Caco-2 (cell line): ENCODE measurements at regions not wholly inside any gene's neighbourhood (a gene's known extent, or its start where the extent isn't known, plus 50 kb on each side); places are given as distances from the start of the nearest gene placed in this dataset.

Experiments used
- BruUV-seq: library from RNA; stranded (reverse); fragments of 400-500 nt; replicated peaks from 2 replicates; lab custom pipeline; 2021; lab: Mats Ljungman, UMichigan
- CTCF ChIA-PET: fragments of 300-600 bp; sonication (Branson Sonifier 250); formaldehyde crosslinking; loops from one replicate; lab custom pipeline; 2022; ENCODE audit warnings: antibody characterized with exemption; lab: Charles Lee
- POLR2A ChIA-PET: fragments of 300-600 bp; sonication (Branson Sonifier 250); formaldehyde crosslinking; loops from one replicate; lab custom pipeline; 2022; ENCODE audit warnings: antibody characterized with exemption; lab: Charles Lee
- DNase-seq, 2 experiments: peaks; one replicate each; pipeline versions ENCODE4 v3.0.0 to v3.0.0-alpha.2; 2020 to 2022
- H3K27me3 ChIP-seq: replicated peaks from 2 replicates; pipeline ENCODE4 v1.6.0; 2011; ENCODE audit warnings: low read length; ENCODE audit not compliant: control insufficient read depth, insufficient read depth
- H3K36me3 ChIP-seq: 2 replicates; pipeline ENCODE4 v1.5.1; 2011; ENCODE audit warnings: low read length; ENCODE audit not compliant: control insufficient read depth, insufficient read depth
- H3K4me1 ChIP-seq: fragments of 250-450 bp; sonication (Bioruptor Pico); 2 replicates; pipeline ENCODE4 v1.5.1; 2020; ENCODE audit warnings: mild to moderate bottlenecking
- H3K4me3 ChIP-seq: 2 replicates; pipeline ENCODE4 v1.5.1; 2011; ENCODE audit warnings: low read depth, mild to moderate bottlenecking, control low read depth, low read length
- H3K9me3 ChIP-seq: fragments of 250-450 bp; sonication (Bioruptor Pico); 2 replicates; pipeline ENCODE4 v1.5.1; 2020; ENCODE audit warnings: mild to moderate bottlenecking, moderate library complexity
- H3K27ac Mint-ChIP-seq: one replicate; pipeline ENCODE4 v1.8.0; 2022; ENCODE audit warnings: mixed read lengths; ENCODE audit not compliant: unreplicated experiment
- H3K27me3 Mint-ChIP-seq: one replicate; pipeline ENCODE4 v1.8.0; 2022; ENCODE audit warnings: mixed read lengths; ENCODE audit not compliant: insufficient read depth, unreplicated experiment
- H3K36me3 Mint-ChIP-seq: one replicate; pipeline ENCODE4 v1.8.0; 2022; ENCODE audit warnings: mild to moderate bottlenecking, mixed read lengths; ENCODE audit not compliant: insufficient read depth, unreplicated experiment
- H3K4me1 Mint-ChIP-seq: one replicate; pipeline ENCODE4 v1.8.0; 2022; ENCODE audit warnings: low read depth, mixed read lengths; ENCODE audit not compliant: unreplicated experiment
- H3K4me3 Mint-ChIP-seq: one replicate; pipeline ENCODE4 v1.8.0; 2022; ENCODE audit warnings: mild to moderate bottlenecking, moderate library complexity, mixed read lengths; ENCODE audit not compliant: unreplicated experiment
- H3K9me3 Mint-ChIP-seq: one replicate; pipeline ENCODE4 v1.8.0; 2022; ENCODE audit warnings: mixed read lengths; ENCODE audit not compliant: unreplicated experiment
- intact Hi-C: fragments of 100-400 bp; cut with micrococcal nuclease; formaldehyde crosslinking; loops from one replicate; pipeline ENCODE4 v1.10.0; 2022; ENCODE audit not compliant: unreplicated experiment
- TF ChIP-seq, protein P1 (sequence below), 2 experiments: fragments of 200-600 bp in 1 of 2; IDR thresholded peaks; 1 replicate in 1 of 2; 2 replicates in 1 of 2; pipeline versions ENCODE4 v1.5.1 to v1.8.0; 2011 to 2022; ENCODE audit warnings: antibody characterized with exemption in 1 of 2, control low read depth in 1 of 2, inconsistent platforms in 1 of 2, low read depth in 1 of 2, low read length in 1 of 2, mild to moderate bottlenecking in 1 of 2, moderate library complexity in 1 of 2; ENCODE audit not compliant: insufficient read depth in 1 of 2, severe bottlenecking in 1 of 2, unreplicated experiment in 1 of 2

DNA sequence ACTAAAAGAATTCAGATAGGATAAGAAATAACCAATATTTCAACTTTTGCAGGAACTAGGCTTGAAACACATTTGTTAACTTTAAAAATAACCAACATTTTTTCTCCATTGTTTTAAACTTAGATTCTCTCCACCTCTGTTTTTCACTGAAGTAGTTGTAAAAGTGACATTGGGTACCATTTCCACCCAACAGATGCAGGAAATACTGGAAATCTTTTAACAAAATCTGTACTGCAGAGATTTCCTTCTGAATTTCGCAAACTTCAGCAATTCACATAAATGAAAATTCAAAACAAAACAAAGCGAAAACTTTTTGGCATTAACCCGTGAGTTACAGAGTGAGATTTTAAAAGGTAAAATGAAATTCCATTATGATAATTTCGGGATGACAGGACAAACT, 731.7 kb downstream of the RFPL4B start:
- intact Hi-C loops, result no loop called here
- TF ChIP-seq, protein P1, sequence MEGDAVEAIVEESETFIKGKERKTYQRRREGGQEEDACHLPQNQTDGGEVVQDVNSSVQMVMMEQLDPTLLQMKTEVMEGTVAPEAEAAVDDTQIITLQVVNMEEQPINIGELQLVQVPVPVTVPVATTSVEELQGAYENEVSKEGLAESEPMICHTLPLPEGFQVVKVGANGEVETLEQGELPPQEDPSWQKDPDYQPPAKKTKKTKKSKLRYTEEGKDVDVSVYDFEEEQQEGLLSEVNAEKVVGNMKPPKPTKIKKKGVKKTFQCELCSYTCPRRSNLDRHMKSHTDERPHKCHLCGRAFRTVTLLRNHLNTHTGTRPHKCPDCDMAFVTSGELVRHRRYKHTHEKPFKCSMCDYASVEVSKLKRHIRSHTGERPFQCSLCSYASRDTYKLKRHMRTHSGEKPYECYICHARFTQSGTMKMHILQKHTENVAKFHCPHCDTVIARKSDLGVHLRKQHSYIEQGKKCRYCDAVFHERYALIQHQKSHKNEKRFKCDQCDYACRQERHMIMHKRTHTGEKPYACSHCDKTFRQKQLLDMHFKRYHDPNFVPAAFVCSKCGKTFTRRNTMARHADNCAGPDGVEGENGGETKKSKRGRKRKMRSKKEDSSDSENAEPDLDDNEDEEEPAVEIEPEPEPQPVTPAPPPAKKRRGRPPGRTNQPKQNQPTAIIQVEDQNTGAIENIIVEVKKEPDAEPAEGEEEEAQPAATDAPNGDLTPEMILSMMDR (IDR thresholded peaks at IDR 0.05; ENCODE audit: insufficient read depth in 1 of 2, low read depth in 1 of 2, low read length in 1 of 2, severe bottlenecking in 1 of 2, unreplicated experiment in 1 of 2), result no peak
- H3K9me3 Mint-ChIP-seq, result no peaks in the 10 kb centered on the region
- no peaks in the 10 kb centered on the region for H3K36me3 ChIP-seq
- ChIA-PET CTCF (no interaction called here), POLR2A (no interaction called here)
- no peak for DNase-seq
- no peaks in the 10 kb centered on the region for H3K4me1 Mint-ChIP-seq
- no TSS peak for BruUV-seq
- H3K27me3 Mint-ChIP-seq, result peaks cover 6% of the 10 kb centered on the region
- H3K27ac Mint-ChIP-seq, result no peak overlapping the region
- H3K9me3 ChIP-seq, result no peaks in the 10 kb centered on the region
- H3K4me1 ChIP-seq, result no peaks in the 10 kb centered on the region
- no peaks in the 10 kb centered on the region for H3K27me3 ChIP-seq
- no peak overlapping the region for H3K4me3 Mint-ChIP-seq
- no peak overlapping the region for H3K4me3 ChIP-seq
- no peaks in the 10 kb centered on the region for H3K36me3 Mint-ChIP-seq

DNA sequence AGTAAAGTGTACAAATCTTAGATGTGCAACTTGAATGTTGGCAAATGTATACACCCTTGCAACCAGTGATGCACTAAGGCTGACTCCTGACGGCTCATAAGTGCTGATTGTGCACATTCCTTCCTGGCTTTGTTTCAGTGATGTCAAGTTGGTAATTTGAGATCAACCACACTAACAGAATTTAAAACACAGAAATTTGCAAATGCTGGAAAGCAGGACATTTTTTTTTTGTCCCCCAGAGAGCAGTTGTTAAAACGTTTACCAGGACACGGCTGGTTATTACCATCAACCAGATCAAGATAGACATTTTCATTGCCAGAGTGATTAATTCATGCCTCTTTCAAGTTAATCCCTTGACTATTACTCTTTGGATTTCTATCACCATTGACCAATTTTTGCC, 735.6 kb downstream of the RFPL4B start:
- Histone ChIP-seq H3K4me3 (no peak overlapping the region), H3K36me3 (no peaks in the 10 kb centered on the region), H3K27me3 (no peaks in the 10 kb centered on the region), H3K4me1 (no peaks in the 10 kb centered on the region), H3K9me3 (no peaks in the 10 kb centered on the region)
- CTCF ChIA-PET, result no interaction called here
- intact Hi-C loops, result no loop called here
- H3K4me1 Mint-ChIP-seq, result no peaks in the 10 kb centered on the region
- H3K36me3 Mint-ChIP-seq, result no peaks in the 10 kb centered on the region
- H3K27ac Mint-ChIP-seq, result no peak overlapping the region
- BruUV-seq, result no TSS peak
- H3K9me3 Mint-ChIP-seq, result no peaks in the 10 kb centered on the region
- TF ChIP-seq, protein P1 (IDR thresholded peaks at IDR 0.05; ENCODE audit: insufficient read depth in 1 of 2, low read depth in 1 of 2, low read length in 1 of 2, severe bottlenecking in 1 of 2, unreplicated experiment in 1 of 2), result no peak
- H3K4me3 Mint-ChIP-seq, result no peak overlapping the region
- DNase-seq, result no peak
- H3K27me3 Mint-ChIP-seq, result peaks cover 3% of the 10 kb centered on the region
- POLR2A ChIA-PET, result no interaction called here

- H3K4me1 Mint-ChIP-seq, result no peaks in the 10 kb centered on the region
- H3K36me3 Mint-ChIP-seq, result no peaks in the 10 kb centered on the region
- no peaks in the 10 kb centered on the region for H3K36me3 ChIP-seq
- no peaks in the 10 kb centered on the region for H3K27me3 ChIP-seq
- ChIA-PET CTCF (no interaction called here), POLR2A (no interaction called here)
- H3K9me3 Mint-ChIP-seq, result no peaks in the 10 kb centered on the region
- intact Hi-C loops, result no loop called here
- BruUV-seq, result no TSS peak
- no peaks in the 10 kb centered on the region for H3K4me1 ChIP-seq
- TF ChIP-seq, protein P1 (IDR thresholded peaks at IDR 0.05; ENCODE audit: insufficient read depth in 1 of 2, low read depth in 1 of 2, low read length in 1 of 2, severe bottlenecking in 1 of 2, unreplicated experiment in 1 of 2), result no peak
- H3K4me3 ChIP-seq, result no peak overlapping the region
- no peaks in the 10 kb centered on the region for H3K9me3 ChIP-seq
- no peak overlapping the region for H3K4me3 Mint-ChIP-seq
- H3K27ac Mint-ChIP-seq, result no peak overlapping the region
- H3K27me3 Mint-ChIP-seq, result peaks cover 3% of the 10 kb centered on the region
- no peak for DNase-seq
Measured at GRCh38 chr6:113083947-113084346, 736.8 kb downstream of the RFPL4B start.
